ENCODE measurements at regions not wholly inside any gene's neighbourhood (a gene's known extent, or its start where the extent isn't known, plus 50 kb on each side); places are given as distances from the start of the nearest gene placed in this dataset.

GRCh38 chr14:65937960-65938316, 525.4 kb downstream of the FUT8 start:
- Histone ChIP-seq H3K27me3 (ENCODE audit: control insufficient read depth, insufficient read depth, low read length) (no peaks in the 10 kb centered on the region), H3K9ac (ENCODE audit: insufficient read depth, low read length) (no peak overlapping the region), H3K9me3 (ENCODE audit: control insufficient read depth, insufficient read depth, low read depth, low read length) (no peaks in the 10 kb centered on the region), H3K27ac (ENCODE audit: insufficient read depth, low read length) (no peak overlapping the region), H2AFZ (ENCODE audit: low read length) (no peak overlapping the region), H3K36me3 (ENCODE audit: control insufficient read depth, insufficient read depth, low read length) (no peaks in the 10 kb centered on the region), H4K20me1 (ENCODE audit: control insufficient read depth, extremely low read depth, insufficient read depth, low read length) (no peaks in the 10 kb centered on the region), H3K4me3 (replicated peaks in 1 of 4; ENCODE audit: control extremely low read depth in 1 of 4, insufficient read depth in 1 of 4, low read depth in 3 of 4, low read length in 4 of 4) (no peak overlapping the region), H3K79me2 (ENCODE audit: control insufficient read depth, insufficient read depth, low read length) (no peaks in the 10 kb centered on the region), H3K4me2 (ENCODE audit: extremely low read depth, insufficient read depth, low read length) (no peak overlapping the region), H3K4me1 (ENCODE audit: control insufficient read depth, extremely low read depth, insufficient read depth, low read length) (no peaks in the 10 kb centered on the region)
- no peak for DNase-seq (ENCODE audit: low read depth in 2 of 2)
- TF ChIP-seq EZH2 (IDR thresholded peaks at IDR 0.05; ENCODE audit: low read length, missing control alignments) = no peak
- TF ChIP-seq, protein P1, sequence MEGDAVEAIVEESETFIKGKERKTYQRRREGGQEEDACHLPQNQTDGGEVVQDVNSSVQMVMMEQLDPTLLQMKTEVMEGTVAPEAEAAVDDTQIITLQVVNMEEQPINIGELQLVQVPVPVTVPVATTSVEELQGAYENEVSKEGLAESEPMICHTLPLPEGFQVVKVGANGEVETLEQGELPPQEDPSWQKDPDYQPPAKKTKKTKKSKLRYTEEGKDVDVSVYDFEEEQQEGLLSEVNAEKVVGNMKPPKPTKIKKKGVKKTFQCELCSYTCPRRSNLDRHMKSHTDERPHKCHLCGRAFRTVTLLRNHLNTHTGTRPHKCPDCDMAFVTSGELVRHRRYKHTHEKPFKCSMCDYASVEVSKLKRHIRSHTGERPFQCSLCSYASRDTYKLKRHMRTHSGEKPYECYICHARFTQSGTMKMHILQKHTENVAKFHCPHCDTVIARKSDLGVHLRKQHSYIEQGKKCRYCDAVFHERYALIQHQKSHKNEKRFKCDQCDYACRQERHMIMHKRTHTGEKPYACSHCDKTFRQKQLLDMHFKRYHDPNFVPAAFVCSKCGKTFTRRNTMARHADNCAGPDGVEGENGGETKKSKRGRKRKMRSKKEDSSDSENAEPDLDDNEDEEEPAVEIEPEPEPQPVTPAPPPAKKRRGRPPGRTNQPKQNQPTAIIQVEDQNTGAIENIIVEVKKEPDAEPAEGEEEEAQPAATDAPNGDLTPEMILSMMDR (conservative IDR thresholded peaks at IDR 0.05 in 1 of 2, IDR thresholded peaks at IDR 0.05 in 1 of 2; ENCODE audit: low read depth in 1 of 2, low read length in 2 of 2) = no peak

GRCh38 chr14:65938738-65939137, 526.2 kb downstream of the FUT8 start:
- Histone ChIP-seq H2AFZ (ENCODE audit: low read length) (no peak overlapping the region), H3K4me2 (ENCODE audit: extremely low read depth, insufficient read depth, low read length) (no peak overlapping the region), H3K27ac (ENCODE audit: insufficient read depth, low read length) (no peak overlapping the region), H3K36me3 (ENCODE audit: control insufficient read depth, insufficient read depth, low read length) (no peaks in the 10 kb centered on the region), H3K4me3 (replicated peaks in 1 of 4; ENCODE audit: control extremely low read depth in 1 of 4, insufficient read depth in 1 of 4, low read depth in 3 of 4, low read length in 4 of 4) (no peak overlapping the region), H3K27me3 (ENCODE audit: control insufficient read depth, insufficient read depth, low read length) (no peaks in the 10 kb centered on the region), H3K79me2 (ENCODE audit: control insufficient read depth, insufficient read depth, low read length) (no peaks in the 10 kb centered on the region), H4K20me1 (ENCODE audit: control insufficient read depth, extremely low read depth, insufficient read depth, low read length) (no peaks in the 10 kb centered on the region), H3K9ac (ENCODE audit: insufficient read depth, low read length) (no peak overlapping the region), H3K4me1 (ENCODE audit: control insufficient read depth, extremely low read depth, insufficient read depth, low read length) (no peaks in the 10 kb centered on the region), H3K9me3 (ENCODE audit: control insufficient read depth, insufficient read depth, low read depth, low read length) (no peaks in the 10 kb centered on the region)
- DNase-seq (ENCODE audit: low read depth in 2 of 2) = no peak
- TF ChIP-seq, protein P1 (conservative IDR thresholded peaks at IDR 0.05 in 1 of 2, IDR thresholded peaks at IDR 0.05 in 1 of 2; ENCODE audit: low read depth in 1 of 2, low read length in 2 of 2) = no peak

GRCh38 chr14:65939184-65939583, 526.7 kb downstream of the FUT8 start:
- Histone ChIP-seq H3K9ac (ENCODE audit: insufficient read depth, low read length) (no peak overlapping the region), H3K36me3 (ENCODE audit: control insufficient read depth, insufficient read depth, low read length) (no peaks in the 10 kb centered on the region), H3K27ac (ENCODE audit: insufficient read depth, low read length) (no peak overlapping the region), H3K4me3 (replicated peaks in 1 of 4; ENCODE audit: control extremely low read depth in 1 of 4, insufficient read depth in 1 of 4, low read depth in 3 of 4, low read length in 4 of 4) (no peak overlapping the region), H3K4me1 (ENCODE audit: control insufficient read depth, extremely low read depth, insufficient read depth, low read length) (no peaks in the 10 kb centered on the region), H4K20me1 (ENCODE audit: control insufficient read depth, extremely low read depth, insufficient read depth, low read length) (no peaks in the 10 kb centered on the region), H3K4me2 (ENCODE audit: extremely low read depth, insufficient read depth, low read length) (no peak overlapping the region), H3K9me3 (ENCODE audit: control insufficient read depth, insufficient read depth, low read depth, low read length) (no peaks in the 10 kb centered on the region), H3K79me2 (ENCODE audit: control insufficient read depth, insufficient read depth, low read length) (no peaks in the 10 kb centered on the region), H2AFZ (ENCODE audit: low read length) (no peak overlapping the region), H3K27me3 (ENCODE audit: control insufficient read depth, insufficient read depth, low read length) (no peaks in the 10 kb centered on the region)
- TF ChIP-seq, protein P1 (conservative IDR thresholded peaks at IDR 0.05 in 1 of 2, IDR thresholded peaks at IDR 0.05 in 1 of 2; ENCODE audit: low read depth in 1 of 2, low read length in 2 of 2) = no peak
- TF ChIP-seq EZH2 (IDR thresholded peaks at IDR 0.05; ENCODE audit: low read length, missing control alignments) = no peak
- no peak for DNase-seq (ENCODE audit: low read depth in 2 of 2)

Data from fibroblast of lung (primary cell).